ENCODE measurements at regions not wholly inside any gene's neighbourhood (a gene's known extent, or its start where the extent isn't known, plus 50 kb on each side); places are given as distances from the start of the nearest gene placed in this dataset.

DNA sequence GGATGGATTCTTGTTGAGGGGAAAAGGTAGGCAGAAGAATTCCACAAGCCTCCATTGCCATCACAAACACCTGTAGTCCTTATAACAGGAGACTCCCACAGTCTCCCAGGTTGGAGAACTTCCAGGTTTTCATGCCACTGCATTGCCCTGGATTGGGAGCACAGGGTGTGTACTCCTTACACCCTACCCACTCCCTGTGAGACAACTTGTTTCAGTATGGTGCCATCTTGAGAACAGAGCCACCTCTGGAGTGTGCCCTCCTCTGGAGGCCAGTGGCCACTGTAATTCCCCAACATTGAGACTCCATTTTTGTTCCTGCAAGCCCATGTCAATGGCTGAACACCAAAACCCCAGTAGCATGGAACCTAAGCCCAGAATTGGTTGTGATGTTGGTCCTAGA lies 123.5 kb upstream of the LAMA2 start:
- Mint-ChIP-seq H3K4me1 (no peaks in the 10 kb centered on the region), H3K36me3 (no peaks in the 10 kb centered on the region), H3K27me3 (peaks cover 0 to 3% of the 10 kb centered on the region in 2 donors), H3K9me3 (peaks cover 0 to 3% of the 10 kb centered on the region in 2 donors), H3K27ac (no peak overlapping the region), H3K4me3 (no peak overlapping the region)
- DNase-seq (no peak), ATAC-seq (replicated peaks) (no peak)

DNA sequence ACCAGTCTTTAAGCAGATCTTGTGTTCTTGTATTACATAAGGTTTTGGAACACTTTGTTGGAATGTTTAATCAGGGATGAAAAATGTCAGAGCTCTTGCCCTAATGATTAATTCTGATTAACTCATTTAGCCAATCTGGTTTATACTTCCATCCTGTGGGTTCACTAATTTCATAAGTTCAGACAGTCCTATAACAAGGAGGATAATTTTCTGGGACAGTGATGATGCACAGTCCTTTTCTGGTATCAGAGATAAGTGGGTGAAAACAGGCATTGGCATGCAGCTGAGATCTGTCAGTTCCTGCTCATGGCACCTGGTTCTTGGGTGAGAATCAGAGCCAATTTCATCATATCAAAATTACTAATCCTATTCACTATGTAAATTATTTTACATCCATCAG lies 125.0 kb upstream of the LAMA2 start:
- ATAC-seq (replicated peaks): no peak
- H3K36me3 Mint-ChIP-seq: no peaks in the 10 kb centered on the region
- H3K9me3 Mint-ChIP-seq: peaks cover 0 to 3% of the 10 kb centered on the region in 2 donors
- H3K27me3 Mint-ChIP-seq: peaks cover 0 to 3% of the 10 kb centered on the region in 2 donors
- no peaks in the 10 kb centered on the region for H3K4me1 Mint-ChIP-seq
- H3K27ac Mint-ChIP-seq: no peak overlapping the region
- no peak for DNase-seq
- no peak overlapping the region for H3K4me3 Mint-ChIP-seq

DNA sequence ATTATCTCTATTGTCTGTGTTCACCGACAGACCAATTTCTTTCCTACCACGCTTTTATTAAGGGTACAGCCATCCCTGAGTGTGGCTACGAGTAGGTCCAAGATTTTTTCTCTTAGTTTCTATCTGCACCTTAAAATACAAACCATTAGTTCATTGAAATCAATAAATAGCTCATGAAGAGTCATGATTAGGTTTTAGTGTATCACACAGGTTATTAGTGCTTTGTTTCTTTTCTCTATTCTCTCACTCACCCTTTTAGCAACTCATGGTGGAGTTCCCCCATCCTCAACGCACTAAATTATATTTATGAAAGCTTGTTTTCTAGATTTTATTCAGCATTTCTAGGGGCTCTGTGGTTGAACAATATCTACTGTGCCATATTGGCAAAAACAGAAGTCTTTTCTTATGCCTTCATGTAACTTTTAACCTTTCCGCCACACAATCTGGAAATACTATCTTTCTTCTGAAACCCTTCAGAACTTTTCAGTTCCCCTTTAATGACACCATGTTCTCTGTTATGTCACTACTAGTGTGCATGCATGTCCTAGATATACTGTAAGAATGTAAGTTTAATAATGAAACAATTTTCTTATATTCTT lies 128.2 kb upstream of the LAMA2 start:
- Mint-ChIP-seq H3K36me3 (no peaks in the 10 kb centered on the region), H3K9me3 (no peaks in the 10 kb centered on the region), H3K27ac (no peak overlapping the region), H3K4me3 (no peak overlapping the region), H3K4me1 (no peaks in the 10 kb centered on the region), H3K27me3 (no peaks in the 10 kb centered on the region)
- ATAC-seq (replicated peaks) (peak; percentile 87 to 95), DNase-seq (no peak)

DNA sequence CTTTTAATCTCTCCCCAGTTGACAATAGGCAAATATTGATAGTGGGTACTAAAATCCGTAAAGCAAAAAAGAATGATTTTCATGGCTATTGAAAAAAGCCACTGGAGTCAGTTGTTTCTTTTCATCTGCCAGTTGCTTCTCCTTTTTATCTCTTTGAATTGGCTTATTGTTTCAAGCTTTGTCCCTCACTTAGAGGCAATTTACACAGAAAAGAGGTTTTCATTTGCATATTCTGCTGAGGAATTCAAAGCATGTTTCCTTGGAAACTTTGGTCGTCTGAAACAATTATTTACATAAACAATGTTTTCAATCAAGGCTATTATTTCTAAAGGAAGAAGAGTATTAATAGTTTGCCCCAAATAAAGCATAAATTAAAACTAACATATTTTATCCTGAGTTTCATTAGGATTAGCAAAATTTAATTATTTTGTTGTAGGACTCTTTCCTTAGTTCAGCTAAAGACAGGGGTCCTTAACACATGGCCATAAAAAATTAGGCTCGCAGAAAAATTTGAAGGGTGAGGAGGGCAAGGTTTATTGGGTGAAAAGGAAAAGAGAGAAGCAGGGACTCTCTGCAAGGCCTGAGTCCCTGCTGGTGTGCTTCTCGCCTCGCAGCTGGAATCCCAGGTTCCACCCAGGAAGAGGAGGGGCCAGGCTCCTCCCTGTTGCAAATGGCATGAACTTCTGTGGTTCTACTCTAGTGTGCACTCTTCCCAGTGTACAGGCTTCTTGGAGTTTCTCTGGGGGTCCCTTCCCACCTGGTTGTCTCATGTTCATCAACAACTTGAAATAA lies 138.8 kb upstream of the LAMA2 start:
- no peaks in the 10 kb centered on the region for H3K36me3 Mint-ChIP-seq
- no peaks in the 10 kb centered on the region for H3K4me1 Mint-ChIP-seq
- H3K27ac Mint-ChIP-seq: no peak overlapping the region
- peaks cover 0 to 2% of the 10 kb centered on the region in 2 donors for H3K9me3 Mint-ChIP-seq
- H3K4me3 Mint-ChIP-seq: no peak overlapping the region
- no peaks in the 10 kb centered on the region for H3K27me3 Mint-ChIP-seq
- DNase-seq (no peak), ATAC-seq (replicated peaks) (no peak)

DNA sequence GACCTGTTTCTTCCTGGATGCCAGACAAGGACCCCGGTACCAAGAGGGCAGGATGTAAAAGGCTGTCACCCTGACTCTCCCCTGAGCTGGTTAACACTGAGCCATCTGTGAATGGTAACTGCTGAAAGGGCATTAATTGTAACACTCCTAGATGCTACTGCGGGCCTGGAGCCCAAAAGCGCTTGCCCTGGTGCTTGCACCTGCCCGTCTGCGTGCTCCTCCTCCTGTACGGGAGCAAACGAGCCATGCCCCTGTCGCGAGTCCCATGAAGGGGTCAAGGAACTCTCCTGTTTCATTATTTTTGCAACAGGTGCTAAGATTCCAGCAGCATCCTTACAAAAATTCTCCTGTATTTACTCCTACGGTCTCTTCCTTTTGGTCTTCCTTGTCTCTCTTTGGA lies 140.0 kb upstream of the LAMA2 start:
- Mint-ChIP-seq H3K4me1 (no peaks in the 10 kb centered on the region), H3K4me3 (no peak overlapping the region), H3K27me3 (no peaks in the 10 kb centered on the region), H3K36me3 (no peaks in the 10 kb centered on the region), H3K27ac (no peak overlapping the region), H3K9me3 (no peaks in the 10 kb centered on the region)
- ATAC-seq (replicated peaks): no peak
- no peak for DNase-seq

DNA sequence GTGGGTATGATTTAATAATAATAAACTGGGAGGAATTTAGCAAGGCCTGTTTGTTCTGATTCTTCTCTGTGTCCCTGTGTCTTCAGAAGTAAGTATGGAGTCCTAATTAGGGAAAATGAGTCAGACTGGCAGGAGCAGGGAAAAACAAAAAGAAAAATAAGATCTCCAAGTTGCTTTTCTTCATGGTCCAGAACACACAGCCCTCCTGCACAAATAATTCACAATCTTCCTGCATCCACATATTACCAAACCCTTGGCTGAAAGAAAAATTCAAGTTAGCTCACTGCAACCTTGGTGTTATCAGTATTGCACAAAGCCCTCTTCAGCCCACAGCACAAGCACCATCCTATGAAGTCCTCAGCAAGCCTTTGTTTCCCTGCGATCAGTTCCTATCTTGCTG lies 142.0 kb upstream of the LAMA2 start:
- Mint-ChIP-seq H3K27ac (no peak overlapping the region), H3K4me1 (no peaks in the 10 kb centered on the region), H3K36me3 (no peaks in the 10 kb centered on the region), H3K27me3 (no peaks in the 10 kb centered on the region), H3K4me3 (no peak overlapping the region), H3K9me3 (no peaks in the 10 kb centered on the region)
- DNase-seq (no peak), ATAC-seq (replicated peaks) (no peak)

DNA sequence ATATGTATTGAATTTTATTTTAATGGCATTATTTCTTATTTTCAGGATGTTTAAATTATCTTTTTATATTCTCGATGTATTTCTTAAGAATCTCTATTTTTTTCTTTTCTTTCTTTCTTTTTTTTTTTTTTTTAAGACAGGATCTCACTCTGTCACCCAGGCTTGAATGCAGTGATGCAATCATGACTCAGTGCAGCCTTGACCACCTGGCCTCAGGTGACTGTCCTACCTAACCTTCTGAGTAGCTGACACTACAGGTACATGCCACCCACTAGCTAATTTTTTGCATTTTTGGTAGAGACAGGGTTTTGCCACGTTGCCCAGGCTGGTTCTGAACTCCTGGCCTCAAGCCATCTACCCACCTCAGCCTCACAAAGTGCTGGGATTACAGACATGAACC lies 143.8 kb upstream of the LAMA2 start:
- ATAC-seq (replicated peaks): no peak
- no peaks in the 10 kb centered on the region for H3K4me1 Mint-ChIP-seq
- no peak overlapping the region for H3K27ac Mint-ChIP-seq
- no peaks in the 10 kb centered on the region for H3K27me3 Mint-ChIP-seq
- H3K4me3 Mint-ChIP-seq: no peak overlapping the region
- no peaks in the 10 kb centered on the region for H3K9me3 Mint-ChIP-seq
- no peaks in the 10 kb centered on the region for H3K36me3 Mint-ChIP-seq
- DNase-seq: no peak

DNA sequence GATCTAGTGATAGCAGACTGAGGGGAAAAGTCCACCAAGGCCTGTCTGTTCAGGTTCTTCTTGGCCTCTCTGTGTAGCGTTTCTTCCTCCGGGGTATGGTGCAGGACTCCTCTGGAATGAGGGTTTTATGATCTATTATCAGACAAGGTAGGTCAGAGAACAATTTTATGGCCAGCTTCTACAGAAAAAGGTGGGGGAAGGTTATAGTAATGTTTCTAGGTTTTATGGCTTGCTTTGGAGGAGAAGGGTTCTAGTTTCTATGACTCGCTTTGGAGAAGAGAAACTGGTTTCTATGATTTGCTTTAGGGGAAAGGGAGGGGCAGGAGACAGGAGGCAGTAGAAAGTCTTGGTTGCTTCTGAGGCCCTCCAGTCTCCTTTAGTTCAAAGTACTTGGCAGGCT lies 144.8 kb upstream of the LAMA2 start:
- no peaks in the 10 kb centered on the region for H3K4me1 Mint-ChIP-seq

DNA sequence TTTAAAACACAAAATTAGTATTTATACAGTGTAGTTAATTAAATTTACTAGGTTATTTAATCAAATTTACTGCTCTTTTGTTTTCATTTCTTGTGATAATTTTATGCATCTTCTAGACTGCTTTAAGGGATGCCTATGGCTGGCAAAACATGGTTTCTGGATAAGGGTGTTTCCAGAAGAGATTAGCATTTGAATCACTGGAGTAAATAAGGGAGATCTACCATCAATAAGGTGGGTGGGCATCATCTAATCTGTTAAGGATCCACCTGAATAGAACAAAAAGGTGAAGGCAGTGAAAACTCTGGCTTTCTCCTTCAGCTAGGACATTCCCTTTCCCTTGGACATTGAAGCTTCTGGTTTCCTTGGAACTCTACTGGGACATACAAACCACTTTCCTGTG lies 146.2 kb upstream of the LAMA2 start:
- no peak overlapping the region for H3K4me3 Mint-ChIP-seq
- H3K9me3 Mint-ChIP-seq: no peaks in the 10 kb centered on the region
- no peak overlapping the region for H3K27ac Mint-ChIP-seq
- no peaks in the 10 kb centered on the region for H3K4me1 Mint-ChIP-seq
- no peaks in the 10 kb centered on the region for H3K27me3 Mint-ChIP-seq
- DNase-seq (no peak), ATAC-seq (replicated peaks) (no peak)
- no peaks in the 10 kb centered on the region for H3K36me3 Mint-ChIP-seq

More for the DNA sequence above, 144.8 kb upstream of the LAMA2 start:
- Mint-ChIP-seq H3K9me3 (no peaks in the 10 kb centered on the region), H3K27ac (no peak overlapping the region), H3K27me3 (no peaks in the 10 kb centered on the region), H3K4me3 (no peak overlapping the region), H3K36me3 (no peaks in the 10 kb centered on the region)
- ATAC-seq (replicated peaks) (peak in 1 of 2 donors; percentile 14), DNase-seq (no peak)

DNA sequence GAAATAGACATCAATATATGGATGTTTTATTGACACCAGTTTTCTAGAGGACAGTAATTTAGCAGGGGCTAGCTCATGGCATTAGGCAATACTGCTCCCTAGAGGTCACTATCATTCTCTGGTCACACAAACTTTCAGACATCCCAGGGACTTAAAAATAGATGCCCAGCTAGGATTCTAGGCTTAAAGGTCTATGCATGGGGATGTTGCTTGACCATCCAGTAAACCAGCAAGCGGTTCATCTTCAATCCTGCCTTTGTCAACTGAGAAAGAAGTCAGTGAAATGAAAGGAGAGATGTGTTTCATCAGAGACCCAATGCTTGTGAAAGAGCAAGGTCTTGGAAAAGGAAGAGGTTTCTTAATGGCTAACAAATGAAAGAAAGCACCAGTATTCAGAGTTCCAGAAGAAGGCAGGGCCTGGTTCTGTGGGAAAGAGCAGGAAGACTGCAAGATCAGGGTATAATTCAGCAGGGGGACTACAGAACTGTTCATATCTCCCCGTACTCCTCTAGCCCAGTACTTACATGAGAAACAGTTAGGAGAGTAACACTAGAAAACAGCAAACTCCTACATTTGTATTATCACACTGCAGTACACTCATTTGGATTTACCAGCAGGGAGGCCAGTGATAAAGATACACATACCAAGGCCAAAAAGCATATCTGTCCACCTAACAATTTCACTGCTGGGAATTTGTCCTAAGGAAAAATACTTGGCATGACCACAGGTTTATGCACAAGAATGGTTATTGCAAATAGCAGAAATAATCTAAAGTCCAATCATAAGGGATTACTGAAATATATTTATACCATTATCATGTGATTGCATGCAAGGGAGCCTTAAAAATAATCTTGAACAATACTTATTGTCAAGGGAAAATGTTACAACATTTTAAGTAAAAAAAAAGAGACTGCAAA lies 151.4 kb upstream of the LAMA2 start:
- Mint-ChIP-seq H3K27ac (no peak overlapping the region), H3K27me3 (no peaks in the 10 kb centered on the region), H3K36me3 (no peaks in the 10 kb centered on the region), H3K4me3 (no peak overlapping the region), H3K4me1 (no peaks in the 10 kb centered on the region), H3K9me3 (no peaks in the 10 kb centered on the region)
- ATAC-seq (replicated peaks) (peak in 1 of 2 donors; percentile 29), DNase-seq (no peak)

DNA sequence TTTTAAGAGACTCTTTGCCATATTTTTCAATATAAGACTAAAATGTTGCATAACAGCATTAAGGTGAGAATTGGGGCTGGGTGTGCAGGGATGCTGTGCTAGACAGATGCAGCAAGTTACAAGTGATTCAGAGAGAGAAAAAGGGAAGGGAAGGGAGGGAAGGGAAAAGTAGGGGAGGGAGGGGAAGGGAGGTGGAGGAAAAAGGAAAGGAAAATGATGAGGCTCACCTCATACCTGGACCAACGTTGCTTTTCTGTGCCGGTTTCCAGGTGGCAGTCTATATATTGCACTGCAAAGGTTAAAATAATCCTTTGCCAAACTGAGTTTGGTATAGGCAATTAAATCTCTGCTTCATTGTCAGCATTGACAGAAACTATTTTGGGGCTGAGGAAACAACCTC lies 155.4 kb upstream of the LAMA2 start:
- Mint-ChIP-seq H3K27ac (no peak overlapping the region), H3K9me3 (no peaks in the 10 kb centered on the region)
- no peak for ATAC-seq (replicated peaks)

DNA sequence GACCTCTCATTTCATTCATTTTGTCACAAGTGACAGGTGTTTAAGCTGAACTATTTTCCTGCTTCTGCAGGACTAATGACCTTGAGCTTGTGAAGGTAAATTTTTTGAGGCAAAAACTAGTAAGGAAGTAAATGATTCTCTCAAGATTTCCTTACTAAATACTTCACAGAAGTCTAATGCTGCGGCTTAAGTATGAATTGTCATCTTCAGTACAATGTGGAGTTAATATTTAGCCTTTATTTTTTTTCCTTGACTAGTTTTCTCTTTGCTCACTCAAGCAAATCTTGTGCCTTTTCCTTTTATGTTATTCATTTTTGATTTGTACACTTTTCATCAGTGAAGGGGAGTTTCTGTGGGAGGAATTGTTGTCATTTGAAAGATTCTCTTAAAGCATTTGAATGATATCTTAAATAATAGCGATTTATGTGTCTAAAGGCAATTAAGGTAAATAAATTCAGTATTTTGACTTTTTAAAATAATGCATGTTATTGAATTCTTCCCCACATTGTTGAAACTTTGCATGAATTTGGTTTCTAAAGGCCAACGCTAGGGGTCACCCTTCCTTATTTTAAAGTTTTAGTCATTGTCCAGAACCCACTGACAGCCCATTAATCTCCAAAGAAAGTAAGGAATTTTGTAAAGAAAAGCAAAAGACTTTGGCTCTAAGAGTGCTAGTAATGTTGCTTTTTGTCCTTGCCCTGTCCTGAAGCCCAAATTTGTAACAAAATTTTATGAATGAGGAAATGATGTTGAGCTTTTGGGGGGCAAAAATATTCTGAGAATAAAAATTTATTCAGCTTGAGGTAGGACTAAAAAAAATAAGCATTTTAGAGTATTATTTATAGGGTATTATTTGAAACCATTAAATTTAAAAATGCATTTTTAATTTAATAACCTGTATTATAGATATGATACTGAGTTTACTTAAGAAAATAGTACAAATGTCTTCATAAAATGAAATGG lies 157.4 kb upstream of the LAMA2 start:
- Mint-ChIP-seq H3K27ac (no peak overlapping the region), H3K27me3 (no peaks in the 10 kb centered on the region), H3K9me3 (no peaks in the 10 kb centered on the region), H3K4me3 (no peak overlapping the region), H3K4me1 (no peaks in the 10 kb centered on the region), H3K36me3 (no peaks in the 10 kb centered on the region)
- ATAC-seq (replicated peaks) (no peak), DNase-seq (no peak)

More for the DNA sequence above, 155.4 kb upstream of the LAMA2 start:
- DNase-seq: no peak
- no peaks in the 10 kb centered on the region for H3K36me3 Mint-ChIP-seq
- H3K4me1 Mint-ChIP-seq: no peaks in the 10 kb centered on the region
- no peak overlapping the region for H3K4me3 Mint-ChIP-seq
- no peaks in the 10 kb centered on the region for H3K27me3 Mint-ChIP-seq

DNA sequence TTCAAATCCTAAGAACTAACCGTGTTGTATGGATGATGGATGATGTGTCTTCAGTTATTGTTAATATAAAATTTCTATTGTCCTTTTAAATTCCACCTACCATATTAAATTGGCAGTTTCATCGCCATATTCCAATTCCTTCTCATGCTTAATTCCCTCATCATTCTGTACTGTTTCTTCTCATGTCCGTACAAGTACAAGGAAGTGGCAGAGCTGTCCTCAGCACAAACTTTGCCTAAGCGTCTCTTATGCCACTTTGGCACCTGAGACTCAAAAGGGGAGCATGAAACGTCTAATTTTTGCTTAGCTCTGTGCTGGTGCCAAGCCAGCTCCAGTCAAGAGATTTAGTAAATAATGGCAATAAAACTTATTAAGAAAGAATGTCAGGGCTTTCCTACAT lies 158.2 kb upstream of the LAMA2 start:
- no peaks in the 10 kb centered on the region for H3K9me3 Mint-ChIP-seq
- no peak overlapping the region for H3K27ac Mint-ChIP-seq
- H3K4me1 Mint-ChIP-seq: no peaks in the 10 kb centered on the region
- ATAC-seq (replicated peaks) (no peak), DNase-seq (no peak)
- no peaks in the 10 kb centered on the region for H3K36me3 Mint-ChIP-seq
- no peaks in the 10 kb centered on the region for H3K27me3 Mint-ChIP-seq
- H3K4me3 Mint-ChIP-seq: no peak overlapping the region

DNA sequence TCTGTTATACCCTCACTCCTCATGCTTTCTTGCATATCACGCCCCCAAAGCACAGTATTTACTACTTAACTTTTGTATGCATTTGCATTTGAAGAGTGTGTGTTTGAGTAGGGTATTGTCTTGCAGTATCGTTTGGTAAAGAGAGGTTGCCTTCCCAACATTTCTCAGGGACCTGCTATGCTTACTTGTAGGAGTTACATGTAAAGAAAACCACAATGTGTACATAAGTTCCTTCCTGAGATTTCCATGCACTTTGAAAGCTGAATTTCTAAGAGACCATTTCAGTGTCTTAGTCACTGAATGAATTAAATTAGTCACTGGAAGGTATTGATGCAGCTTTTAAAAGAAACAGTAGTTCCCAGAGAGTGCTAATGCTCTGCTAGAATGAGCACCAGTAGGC lies 159.3 kb upstream of the LAMA2 start:
- no peaks in the 10 kb centered on the region for H3K4me1 Mint-ChIP-seq
- no peaks in the 10 kb centered on the region for H3K36me3 Mint-ChIP-seq
- ATAC-seq (replicated peaks): no peak
- no peak for DNase-seq
- H3K4me3 Mint-ChIP-seq: no peak overlapping the region
- no peaks in the 10 kb centered on the region for H3K27me3 Mint-ChIP-seq
- no peak overlapping the region for H3K27ac Mint-ChIP-seq
- H3K9me3 Mint-ChIP-seq: no peaks in the 10 kb centered on the region
